Right lobe of liver (tissue), 6 donors: ENCODE measurements at regions not wholly inside any gene's neighbourhood (a gene's known extent, or its start where the extent isn't known, plus 50 kb on each side); places are given as distances from the start of the nearest gene placed in this dataset.

Experiments
- ATAC-seq, 4 donors: fragments of 200-7000 bp; cut with Tn5 transposase; one replicate each; pipeline ENCODE4 v1.9.1; 2020; ENCODE audit warnings: mild to moderate bottlenecking in 4 of 4, moderate library complexity in 4 of 4
- DNase-seq, 3 donors: peaks; one replicate each; pipeline ENCODE4 v3.0.0-alpha.2; 2020
- H3K27ac ChIP-seq, 3 donors: fragments of 200-600 bp; one replicate each; pipeline ENCODE4 v1.8.0; 2022
- H3K27me3 ChIP-seq, 2 donors: fragments of 200-600 bp; one replicate each; pipeline ENCODE4 v1.8.0; 2022
- H3K36me3 ChIP-seq, 4 donors: fragments of 200-600 bp; sonication (generic) in 1 of 4; one replicate each; pipeline versions ENCODE4 v1.5.1 to v1.8.0; 2017 to 2022; ENCODE audit warnings: control low read depth in 1 of 4
- H3K4me1 ChIP-seq, 4 donors: fragments of 200-600 bp; sonication (generic) in 1 of 4; one replicate each; pipeline versions ENCODE4 v1.5.1 to v1.8.0; 2017 to 2022; ENCODE audit warnings: control low read depth in 1 of 4
- H3K4me3 ChIP-seq, 3 donors: fragments of 200-600 bp; one replicate each; pipeline ENCODE4 v1.8.0; 2022
- H3K9me3 ChIP-seq, 4 donors: fragments of 200-600 bp; sonication (generic) in 1 of 4; one replicate each; pipeline versions ENCODE4 v1.5.1 to v1.8.0; 2017 to 2022; ENCODE audit warnings: control low read depth in 1 of 4
- POLR2A ChIP-seq: fragments of 450-650 bp; IDR thresholded peaks from one replicate; pipeline ENCODE4 v1.6.1; 2017; ENCODE audit warnings: antibody characterized with exemption, mild to moderate bottlenecking
- WGBS: methylation state at CpG from one replicate; pipeline ENCODE4 v1.1.6; 2018; ENCODE audit warnings: low coverage, low lambda C conversion rate; ENCODE audit not compliant: insufficient coverage; ENCODE audit errors: missing lambda C conversion rate; 5-methylcytosine and 5-hydroxymethylcytosine counted together
- intact Hi-C, 2 donors: fragments of 100-400 bp; cut with DNase I; formaldehyde crosslinking; loops; one replicate each; pipeline versions ENCODE4 v1.11.2 to v1.14.1; 2022
- TF ChIP-seq, protein P1 (sequence below), 4 donors: fragments of 200-600 bp in 3 of 4; fragments of 450-650 bp in 1 of 4; IDR thresholded peaks; one replicate each; pipeline versions ENCODE4 v1.5.1 to v1.8.0; 2016 to 2022; ENCODE audit warnings: antibody characterized with exemption in 4 of 4, mild to moderate bottlenecking in 2 of 4
- donor health status: DM: no; HTN: yes; CAD: no.
- donor health status: DM: no; HTN: no; CAD: no.
- donor health status: DM: no; HTN: no; CAD: no.
- donor health status: DM: no; HTN: yes; CAD: no.
- donor health status: DM: no; HTN: yes; CAD: no.

GRCh38 chr9:18228101-18228500 is 245.9 kb upstream of the ADAMTSL1 start:
- ATAC-seq (no peak), DNase-seq (no peak)
- H3K4me3 ChIP-seq = no peak overlapping the region
- WGBS = 66% methylated on average over 3 of the region's 3 CpGs
- H3K4me1 ChIP-seq = no peaks in the 10 kb centered on the region
- H3K9me3 ChIP-seq = no peaks in the 10 kb centered on the region
- no peaks in the 10 kb centered on the region for H3K27me3 ChIP-seq
- H3K27ac ChIP-seq = no peak overlapping the region
- TF ChIP-seq, protein P1, sequence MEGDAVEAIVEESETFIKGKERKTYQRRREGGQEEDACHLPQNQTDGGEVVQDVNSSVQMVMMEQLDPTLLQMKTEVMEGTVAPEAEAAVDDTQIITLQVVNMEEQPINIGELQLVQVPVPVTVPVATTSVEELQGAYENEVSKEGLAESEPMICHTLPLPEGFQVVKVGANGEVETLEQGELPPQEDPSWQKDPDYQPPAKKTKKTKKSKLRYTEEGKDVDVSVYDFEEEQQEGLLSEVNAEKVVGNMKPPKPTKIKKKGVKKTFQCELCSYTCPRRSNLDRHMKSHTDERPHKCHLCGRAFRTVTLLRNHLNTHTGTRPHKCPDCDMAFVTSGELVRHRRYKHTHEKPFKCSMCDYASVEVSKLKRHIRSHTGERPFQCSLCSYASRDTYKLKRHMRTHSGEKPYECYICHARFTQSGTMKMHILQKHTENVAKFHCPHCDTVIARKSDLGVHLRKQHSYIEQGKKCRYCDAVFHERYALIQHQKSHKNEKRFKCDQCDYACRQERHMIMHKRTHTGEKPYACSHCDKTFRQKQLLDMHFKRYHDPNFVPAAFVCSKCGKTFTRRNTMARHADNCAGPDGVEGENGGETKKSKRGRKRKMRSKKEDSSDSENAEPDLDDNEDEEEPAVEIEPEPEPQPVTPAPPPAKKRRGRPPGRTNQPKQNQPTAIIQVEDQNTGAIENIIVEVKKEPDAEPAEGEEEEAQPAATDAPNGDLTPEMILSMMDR (IDR thresholded peaks at IDR 0.05) = no peak
- no peak for TF ChIP-seq POLR2A
- no peaks in the 10 kb centered on the region for H3K36me3 ChIP-seq
- intact Hi-C loops = no loop called here

DNA sequence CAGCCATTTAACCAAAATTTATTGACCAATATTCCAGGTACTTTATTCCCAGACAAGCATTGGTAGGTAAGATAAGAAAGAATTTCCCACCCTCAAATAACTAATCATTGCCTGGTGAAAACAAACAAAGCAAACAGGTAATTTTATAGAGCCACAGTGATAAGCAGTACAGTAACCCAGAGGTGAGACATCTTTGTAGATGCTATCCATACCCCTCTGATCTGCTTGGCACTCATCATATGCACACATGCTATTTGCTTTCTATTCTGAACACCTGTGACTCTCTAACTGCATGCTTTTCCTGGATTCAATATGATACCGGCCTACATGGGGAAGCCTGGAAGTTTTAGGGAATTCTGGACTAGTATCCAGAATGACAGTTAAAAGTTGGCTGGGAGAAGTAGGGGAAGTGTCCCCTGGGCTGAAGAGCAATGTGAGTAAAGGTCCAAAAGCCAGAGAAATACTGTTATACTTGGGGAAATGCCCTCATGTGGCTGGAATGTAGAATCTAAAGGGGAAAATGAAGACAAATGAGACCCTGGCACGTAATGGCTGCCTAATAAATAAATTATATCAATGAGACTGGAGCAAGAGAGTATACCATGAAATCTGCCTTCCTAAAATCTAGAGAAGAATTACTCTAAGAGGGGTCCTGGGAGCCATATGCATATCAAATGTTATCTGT is 243.8 kb upstream of the ADAMTSL1 start:
- DNase-seq = no peak
- intact Hi-C loops = no loop called here
- Histone ChIP-seq H3K4me3 (no peak overlapping the region), H3K9me3 (no peaks in the 10 kb centered on the region), H3K4me1 (no peaks in the 10 kb centered on the region), H3K27me3 (no peaks in the 10 kb centered on the region), H3K36me3 (no peaks in the 10 kb centered on the region), H3K27ac (no peak overlapping the region)
- TF ChIP-seq POLR2A = no peak
- TF ChIP-seq, protein P1 (IDR thresholded peaks at IDR 0.05) = no peak
- no peak for ATAC-seq
- WGBS = 55% methylated on average over 2 of the region's 2 CpGs

DNA sequence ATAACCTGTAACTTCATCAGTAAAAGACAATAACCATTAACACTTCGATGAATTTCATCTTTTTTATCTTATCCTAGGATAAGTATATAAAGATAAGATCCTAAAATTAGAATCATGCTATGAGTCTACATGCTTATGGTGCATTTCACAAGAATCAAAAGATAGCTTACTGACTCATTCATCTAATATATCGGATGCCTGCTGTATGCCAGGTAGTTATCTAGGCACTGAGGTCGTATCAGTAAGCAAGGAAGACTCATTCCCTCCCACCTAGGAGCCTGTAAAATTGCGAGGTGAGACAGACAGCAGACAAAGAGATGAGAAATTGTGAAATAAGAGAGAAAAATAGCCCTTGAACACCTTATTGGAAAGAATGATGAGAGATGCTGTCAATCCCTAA is 240.6 kb upstream of the ADAMTSL1 start:
- Histone ChIP-seq H3K36me3 (no peaks in the 10 kb centered on the region), H3K27ac (no peak overlapping the region), H3K27me3 (no peaks in the 10 kb centered on the region), H3K4me1 (no peaks in the 10 kb centered on the region), H3K4me3 (no peak overlapping the region), H3K9me3 (no peaks in the 10 kb centered on the region)
- no peak for TF ChIP-seq POLR2A
- TF ChIP-seq, protein P1 (IDR thresholded peaks at IDR 0.05) = no peak
- ATAC-seq (no peak), DNase-seq (no peak)
- intact Hi-C loops = no loop called here
- WGBS = 50% methylated on average over 4 of the region's 4 CpGs

GRCh38 chr9:18233776-18234445 is 240.0 kb upstream of the ADAMTSL1 start:
- H3K36me3 ChIP-seq = no peaks in the 10 kb centered on the region
- 33% methylated on average over 5 of the region's 6 CpGs for WGBS

More at GRCh38 chr9:18233776-18234445, 240.0 kb upstream of the ADAMTSL1 start:
- no peaks in the 10 kb centered on the region for H3K9me3 ChIP-seq
- no peak overlapping the region for H3K4me3 ChIP-seq
- H3K27ac ChIP-seq = no peak overlapping the region
- H3K27me3 ChIP-seq = no peaks in the 10 kb centered on the region
- no peak for TF ChIP-seq POLR2A
- TF ChIP-seq, protein P1 (IDR thresholded peaks at IDR 0.05) = no peak
- intact Hi-C loops = no loop called here
- ATAC-seq (no peak), DNase-seq (no peak)
- no peaks in the 10 kb centered on the region for H3K4me1 ChIP-seq
